ENCODE measurements at regions not wholly inside any gene's neighbourhood (a gene's known extent, or its start where the extent isn't known, plus 50 kb on each side); places are given as distances from the start of the nearest gene placed in this dataset.

- TF ChIP-seq CTCF (conservative IDR thresholded peaks at IDR 0.05; ENCODE audit: low read length) (no peak), EZH2phosphoT487 (IDR thresholded peaks at IDR 0.05; ENCODE audit: borderline replicate concordance, low read depth, low read length) (no peak)
Observed at GRCh38 chr4:111989817-111990216, 155.4 kb upstream of the FAM241A start.

All from OCI-LY7 (cell line).